ENCODE measurements at regions not wholly inside any gene's neighbourhood (a gene's known extent, or its start where the extent isn't known, plus 50 kb on each side); places are given as distances from the start of the nearest gene placed in this dataset.

- TF ChIP-seq TCF12 (IDR thresholded peaks at IDR 0.05; ENCODE audit: low read depth) (no peak), REST (IDR thresholded peaks at IDR 0.05; ENCODE audit: low read depth) (no peak), RAD21 (IDR thresholded peaks at IDR 0.05; ENCODE audit: low read depth) (no peak), USF1 (IDR thresholded peaks at IDR 0.05) (no peak), MAX (IDR thresholded peaks at IDR 0.05) (no peak), ZBTB7A (IDR thresholded peaks at IDR 0.05; ENCODE audit: low read depth) (no peak), TEAD4 (IDR thresholded peaks at IDR 0.05) (no peak)
Measured at GRCh38 chr4:60344908-60345307, 855.2 kb upstream of the ADGRL3 start.

GRCh38 chr4:60345392-60345791, 854.7 kb upstream of the ADGRL3 start:
- TF ChIP-seq CREB1 (IDR thresholded peaks at IDR 0.05; ENCODE audit: low read depth) (no peak), TEAD4 (IDR thresholded peaks at IDR 0.05) (no peak), REST (IDR thresholded peaks at IDR 0.05; ENCODE audit: low read depth) (no peak), EGR1 (IDR thresholded peaks at IDR 0.05) (no peak), RAD21 (IDR thresholded peaks at IDR 0.05; ENCODE audit: low read depth) (no peak), ZBTB7A (IDR thresholded peaks at IDR 0.05; ENCODE audit: low read depth) (no peak)

GRCh38 chr4:60359746-60360367, 840.3 kb upstream of the ADGRL3 start:
- TF ChIP-seq USF1 (IDR thresholded peaks at IDR 0.05) (no peak), TCF12 (IDR thresholded peaks at IDR 0.05; ENCODE audit: low read depth) (no peak), CEBPB (IDR thresholded peaks at IDR 0.05) (no peak), MAX (IDR thresholded peaks at IDR 0.05) (no peak)

- TF ChIP-seq CEBPB (IDR thresholded peaks at IDR 0.05) = no peak
- TF ChIP-seq ZBTB7A (IDR thresholded peaks at IDR 0.05; ENCODE audit: low read depth) = no peak
Measured at GRCh38 chr4:60365176-60365575, 835.0 kb upstream of the ADGRL3 start.

GRCh38 chr4:60366661-60367060, 833.5 kb upstream of the ADGRL3 start:
- TF ChIP-seq REST (IDR thresholded peaks at IDR 0.05; ENCODE audit: low read depth) (no peak), MAX (IDR thresholded peaks at IDR 0.05) (no peak), CREB1 (IDR thresholded peaks at IDR 0.05; ENCODE audit: low read depth) (no peak), USF1 (IDR thresholded peaks at IDR 0.05) (no peak), TEAD4 (IDR thresholded peaks at IDR 0.05) (no peak), RAD21 (IDR thresholded peaks at IDR 0.05; ENCODE audit: low read depth) (no peak), NFIC (IDR thresholded peaks at IDR 0.05) (no peak), TCF12 (IDR thresholded peaks at IDR 0.05; ENCODE audit: low read depth) (no peak), CEBPB (IDR thresholded peaks at IDR 0.05) (no peak), YY1 (IDR thresholded peaks at IDR 0.05; ENCODE audit: low read depth) (no peak), ZBTB7A (IDR thresholded peaks at IDR 0.05; ENCODE audit: low read depth) (no peak), EP300 (IDR thresholded peaks at IDR 0.05; ENCODE audit: borderline replicate concordance) (no peak), FOXM1 (IDR thresholded peaks at IDR 0.05; ENCODE audit: borderline replicate concordance, low read depth) (no peak), TAF1 (IDR thresholded peaks at IDR 0.05; ENCODE audit: low read depth) (no peak)

Data from Ishikawa (cell line).